ENCODE measurements at regions not wholly inside any gene's neighbourhood (a gene's known extent, or its start where the extent isn't known, plus 50 kb on each side); places are given as distances from the start of the nearest gene placed in this dataset.

DNA sequence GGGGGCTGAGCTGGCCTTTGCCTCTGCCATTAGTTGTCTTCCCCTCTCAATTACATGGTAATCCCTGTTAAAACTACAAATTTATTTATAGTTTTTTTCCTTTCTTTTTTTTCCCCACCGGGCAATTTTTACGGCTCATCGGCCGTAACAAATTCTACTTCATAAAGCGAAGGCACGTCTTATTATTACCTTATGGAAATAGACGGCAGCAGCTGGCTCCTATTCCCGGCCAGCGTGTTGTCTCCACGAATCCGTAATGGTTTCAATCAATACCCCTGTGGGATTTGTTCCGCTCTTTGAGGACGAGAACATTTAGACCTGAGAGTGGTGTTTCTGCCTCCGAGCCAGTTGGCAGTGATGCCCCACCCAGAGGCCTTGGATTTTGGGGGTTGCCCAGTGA is 52.4 kb upstream of the IGSF21 start:
- Histone ChIP-seq H3K4me3 (ENCODE audit: low read depth, low read length) (no peak overlapping the region), H3K36me3 (no peaks in the 10 kb centered on the region), H3K27me3 (no peaks in the 10 kb centered on the region), H3K4me1 (no peaks in the 10 kb centered on the region), H3K9me3 (no peaks in the 10 kb centered on the region)
- TF ChIP-seq, protein P1, sequence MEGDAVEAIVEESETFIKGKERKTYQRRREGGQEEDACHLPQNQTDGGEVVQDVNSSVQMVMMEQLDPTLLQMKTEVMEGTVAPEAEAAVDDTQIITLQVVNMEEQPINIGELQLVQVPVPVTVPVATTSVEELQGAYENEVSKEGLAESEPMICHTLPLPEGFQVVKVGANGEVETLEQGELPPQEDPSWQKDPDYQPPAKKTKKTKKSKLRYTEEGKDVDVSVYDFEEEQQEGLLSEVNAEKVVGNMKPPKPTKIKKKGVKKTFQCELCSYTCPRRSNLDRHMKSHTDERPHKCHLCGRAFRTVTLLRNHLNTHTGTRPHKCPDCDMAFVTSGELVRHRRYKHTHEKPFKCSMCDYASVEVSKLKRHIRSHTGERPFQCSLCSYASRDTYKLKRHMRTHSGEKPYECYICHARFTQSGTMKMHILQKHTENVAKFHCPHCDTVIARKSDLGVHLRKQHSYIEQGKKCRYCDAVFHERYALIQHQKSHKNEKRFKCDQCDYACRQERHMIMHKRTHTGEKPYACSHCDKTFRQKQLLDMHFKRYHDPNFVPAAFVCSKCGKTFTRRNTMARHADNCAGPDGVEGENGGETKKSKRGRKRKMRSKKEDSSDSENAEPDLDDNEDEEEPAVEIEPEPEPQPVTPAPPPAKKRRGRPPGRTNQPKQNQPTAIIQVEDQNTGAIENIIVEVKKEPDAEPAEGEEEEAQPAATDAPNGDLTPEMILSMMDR (IDR thresholded peaks at IDR 0.05; ENCODE audit: low read depth, low read length), result no peak
- no peak for DNase-seq

DNA sequence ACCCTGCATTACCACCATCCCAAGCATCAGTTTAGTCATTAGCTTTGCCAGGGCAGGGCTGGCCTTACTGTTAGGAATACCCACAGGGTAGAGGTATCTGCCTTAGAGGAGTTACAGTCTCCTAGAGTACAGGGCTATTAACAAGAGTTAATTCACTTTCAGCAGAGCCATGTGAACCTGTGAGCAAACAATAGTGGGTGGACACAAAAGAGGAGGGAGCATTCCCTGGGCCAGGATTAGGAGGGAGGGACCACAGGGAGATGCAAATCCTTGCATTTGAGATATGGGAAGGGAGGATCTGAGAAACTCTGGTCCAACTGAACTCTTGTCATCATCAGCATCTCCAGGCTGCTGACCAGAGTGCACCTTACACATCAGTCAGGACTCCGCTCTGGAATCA is 51.1 kb upstream of the IGSF21 start:
- Histone ChIP-seq H3K27me3 (no peaks in the 10 kb centered on the region), H3K4me1 (no peaks in the 10 kb centered on the region), H3K4me3 (ENCODE audit: low read depth, low read length) (no peak overlapping the region), H3K9me3 (no peaks in the 10 kb centered on the region), H3K36me3 (no peaks in the 10 kb centered on the region)
- DNase-seq, result no peak
- TF ChIP-seq, protein P1 (IDR thresholded peaks at IDR 0.05; ENCODE audit: low read depth, low read length), result no peak

DNA sequence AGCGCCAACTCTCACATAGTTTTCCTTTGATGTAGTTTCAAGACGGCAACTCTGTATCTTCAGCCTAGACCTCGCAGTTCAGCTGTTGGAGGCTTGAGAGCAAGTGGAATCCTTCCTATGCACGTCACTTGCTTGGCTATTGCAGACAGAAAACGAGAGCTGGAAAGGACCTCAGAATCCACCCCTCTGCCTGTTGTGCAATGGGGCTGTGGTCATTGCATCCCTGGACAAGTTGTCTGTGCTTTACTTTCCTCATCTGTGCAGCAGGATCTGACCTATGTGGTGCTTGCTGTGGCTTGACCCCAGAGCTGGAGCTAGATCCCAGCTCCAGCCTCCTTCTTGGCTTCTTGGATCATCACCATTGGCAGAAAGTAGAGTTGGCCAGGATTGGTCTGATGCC is 50.0 kb upstream of the IGSF21 start:
- Histone ChIP-seq H3K9me3 (no peaks in the 10 kb centered on the region), H3K27me3 (no peaks in the 10 kb centered on the region)
- TF ChIP-seq, protein P1 (IDR thresholded peaks at IDR 0.05; ENCODE audit: low read depth, low read length), result no peak

More for the DNA sequence above, 50.0 kb upstream of the IGSF21 start:
- Histone ChIP-seq H3K4me3 (ENCODE audit: low read depth, low read length) (no peak overlapping the region), H3K4me1 (no peaks in the 10 kb centered on the region), H3K36me3 (no peaks in the 10 kb centered on the region)
- DNase-seq, result no peak
